Nephron progenitor cell (in vitro differentiated cells): ENCODE measurements at regions not wholly inside any gene's neighbourhood (a gene's known extent, or its start where the extent isn't known, plus 50 kb on each side); places are given as distances from the start of the nearest gene placed in this dataset.

ENCODE experiments used
- DNase-seq: peaks from one replicate; pipeline ENCODE4 v3.0.0; 2021
- H3K27ac Mint-ChIP-seq: 2 replicates; pipeline ENCODE4 v1.8.0; 2021; ENCODE audit warnings: mild to moderate bottlenecking, moderate library complexity, mixed read lengths
- H3K27me3 Mint-ChIP-seq: 2 replicates; pipeline ENCODE4 v1.8.0; 2021; ENCODE audit warnings: mild to moderate bottlenecking, low read depth, mixed read lengths; ENCODE audit not compliant: poor library complexity
- H3K36me3 Mint-ChIP-seq: 2 replicates; pipeline ENCODE4 v1.8.0; 2021; ENCODE audit warnings: low read depth, mixed read lengths
- H3K4me1 Mint-ChIP-seq: 2 replicates; pipeline ENCODE4 v1.8.0; 2021; ENCODE audit warnings: mixed read lengths
- H3K4me3 Mint-ChIP-seq: 2 replicates; pipeline ENCODE4 v1.8.0; 2021; ENCODE audit warnings: mild to moderate bottlenecking, moderate library complexity, mixed read lengths
- H3K9me3 Mint-ChIP-seq: 2 replicates; pipeline ENCODE4 v1.8.0; 2021; ENCODE audit warnings: mild to moderate bottlenecking, moderate library complexity, mixed read lengths
- CTCF ChIP-seq: fragments of 200-600 bp; sonication (generic); IDR thresholded peaks from 2 replicates; pipeline ENCODE4 v1.5.0; 2021; ENCODE audit warnings: antibody characterized with exemption

DNA sequence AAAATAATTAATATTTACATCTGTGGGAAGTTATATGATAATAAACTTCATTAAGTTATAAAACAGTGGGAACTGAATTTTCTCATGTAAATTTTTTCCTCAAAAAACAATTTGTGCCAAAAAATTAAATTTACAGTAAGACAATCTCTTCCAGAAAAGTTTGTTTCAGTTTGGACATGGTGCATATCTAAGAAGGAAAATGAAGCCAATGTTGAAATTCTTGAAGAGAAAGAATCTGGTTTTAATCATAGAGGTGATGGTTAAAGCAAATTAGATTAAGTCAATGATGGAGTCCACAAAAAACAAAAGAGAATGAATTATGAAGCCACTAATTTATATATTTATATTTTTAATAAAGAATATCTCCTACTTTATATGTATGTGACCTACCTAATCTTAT, 457.2 kb upstream of the SLITRK1 start:
- Mint-ChIP-seq H3K9me3 (no peaks in the 10 kb centered on the region), H3K4me1 (no peaks in the 10 kb centered on the region), H3K27ac (no peak overlapping the region), H3K4me3 (no peak overlapping the region), H3K36me3 (no peaks in the 10 kb centered on the region), H3K27me3 (no peaks in the 10 kb centered on the region)
- no peak for TF ChIP-seq CTCF
- no peak for DNase-seq

- no peaks in the 10 kb centered on the region for H3K9me3 Mint-ChIP-seq
- H3K27ac Mint-ChIP-seq, result no peak overlapping the region
- DNase-seq, result no peak
- no peak for TF ChIP-seq CTCF
- no peak overlapping the region for H3K4me3 Mint-ChIP-seq
- H3K4me1 Mint-ChIP-seq, result no peaks in the 10 kb centered on the region
- no peaks in the 10 kb centered on the region for H3K36me3 Mint-ChIP-seq
- H3K27me3 Mint-ChIP-seq, result no peaks in the 10 kb centered on the region
Measured at GRCh38 chr13:84332346-84332745, 450.1 kb upstream of the SLITRK1 start.

GRCh38 chr13:84315527-84315926, 433.3 kb upstream of the SLITRK1 start:
- no peak for TF ChIP-seq CTCF
- Mint-ChIP-seq H3K9me3 (no peaks in the 10 kb centered on the region), H3K27ac (no peak overlapping the region), H3K36me3 (no peaks in the 10 kb centered on the region), H3K27me3 (no peaks in the 10 kb centered on the region), H3K4me3 (no peak overlapping the region), H3K4me1 (no peaks in the 10 kb centered on the region)
- no peak for DNase-seq

DNA sequence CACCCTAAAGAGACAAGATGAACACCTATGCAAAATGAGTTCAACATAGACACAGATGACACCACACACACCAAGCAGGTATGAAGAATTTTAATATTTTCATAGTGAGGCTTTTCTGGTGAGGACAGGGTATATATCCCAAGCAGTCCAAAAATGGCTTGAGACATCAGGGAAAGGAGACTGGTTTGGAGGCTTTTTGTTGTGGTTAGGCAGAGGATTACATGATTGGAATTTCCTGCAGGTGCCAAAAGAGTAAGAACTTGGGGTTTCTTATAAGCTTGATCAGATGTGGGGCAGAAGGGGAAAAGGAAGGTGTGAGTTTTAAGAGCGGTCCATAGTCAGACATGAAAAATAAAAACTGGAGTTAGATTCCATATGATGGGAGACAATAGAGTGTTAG, 420.8 kb upstream of the SLITRK1 start:
- H3K27me3 Mint-ChIP-seq, result no peaks in the 10 kb centered on the region
- no peak overlapping the region for H3K27ac Mint-ChIP-seq
- no peaks in the 10 kb centered on the region for H3K36me3 Mint-ChIP-seq
- no peaks in the 10 kb centered on the region for H3K9me3 Mint-ChIP-seq
- DNase-seq, result no peak
- H3K4me1 Mint-ChIP-seq, result no peaks in the 10 kb centered on the region
- TF ChIP-seq CTCF, result no peak
- H3K4me3 Mint-ChIP-seq, result no peak overlapping the region

- H3K27ac Mint-ChIP-seq, result no peak overlapping the region
- no peaks in the 10 kb centered on the region for H3K4me1 Mint-ChIP-seq
- no peak for DNase-seq
- no peak for TF ChIP-seq CTCF
- no peaks in the 10 kb centered on the region for H3K27me3 Mint-ChIP-seq
- no peaks in the 10 kb centered on the region for H3K36me3 Mint-ChIP-seq
- no peak overlapping the region for H3K4me3 Mint-ChIP-seq
- H3K9me3 Mint-ChIP-seq, result no peaks in the 10 kb centered on the region
Measured at GRCh38 chr13:84297251-84297650, 415.0 kb upstream of the SLITRK1 start.

DNA sequence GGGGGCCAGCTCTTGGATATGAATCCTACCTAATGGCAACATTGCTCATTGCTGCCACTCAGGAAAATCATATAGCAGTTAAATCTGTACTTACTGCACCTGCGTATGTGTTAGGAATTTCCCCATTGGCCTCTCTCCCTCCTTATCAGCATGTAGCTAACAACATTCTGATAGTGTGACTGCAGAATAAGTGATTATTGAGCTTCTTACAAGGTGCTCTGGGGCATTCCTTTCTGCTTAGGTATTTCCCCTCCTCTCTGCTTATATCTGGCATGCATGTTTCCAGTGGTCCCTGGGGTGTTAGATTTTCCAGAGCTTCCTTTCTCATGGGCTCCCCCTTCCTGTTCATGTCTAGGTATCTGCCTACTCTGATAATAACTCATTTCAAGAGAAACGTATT, 414.1 kb upstream of the SLITRK1 start:
- DNase-seq, result no peak
- Mint-ChIP-seq H3K27me3 (no peaks in the 10 kb centered on the region), H3K9me3 (no peaks in the 10 kb centered on the region), H3K4me1 (no peaks in the 10 kb centered on the region), H3K4me3 (no peak overlapping the region), H3K36me3 (no peaks in the 10 kb centered on the region), H3K27ac (no peak overlapping the region)
- no peak for TF ChIP-seq CTCF
